HG03342 (cell line): ENCODE measurements at regions not wholly inside any gene's neighbourhood (a gene's known extent, or its start where the extent isn't known, plus 50 kb on each side); places are given as distances from the start of the nearest gene placed in this dataset.
"Not testable (repeated sequence)": the region's sequence is repeated elsewhere in the genome, so short reads cannot be mapped to it uniquely, and the experiment has no call there.

Source experiments
- ATAC-seq: cut with Tn5 transposase; IDR thresholded peaks from one replicate; pipeline ENCODE4 v1.9.1; 2021; ENCODE audit warnings: mild to moderate bottlenecking, moderate library complexity; ENCODE audit not compliant: unreplicated experiment

GRCh38 chr12:75686233-75686632, 174.8 kb upstream of the KRR1 start:
- ATAC-seq = not testable (repeated sequence)

- no peak for ATAC-seq
Observed at GRCh38 chr12:75685617-75686225, 174.3 kb upstream of the KRR1 start.

- ATAC-seq = no peak
Observed at GRCh38 chr12:75684678-75685616, 173.5 kb upstream of the KRR1 start.

- not testable (repeated sequence) for ATAC-seq
Observed at GRCh38 chr12:75683995-75684586, 172.7 kb upstream of the KRR1 start.

GRCh38 chr12:75683220-75683619, 171.8 kb upstream of the KRR1 start:
- no peak for ATAC-seq

GRCh38 chr12:75677522-75677921, 166.1 kb upstream of the KRR1 start:
- ATAC-seq = no peak

GRCh38 chr12:75674393-75674792, 163.0 kb upstream of the KRR1 start:
- no peak for ATAC-seq

GRCh38 chr12:75672200-75672599, 160.8 kb upstream of the KRR1 start:
- ATAC-seq = no peak

GRCh38 chr12:75670216-75670615, 158.8 kb upstream of the KRR1 start:
- no peak for ATAC-seq

- ATAC-seq = no peak
Observed at GRCh38 chr12:75666939-75667334, 155.5 kb upstream of the KRR1 start.

- ATAC-seq = no peak
Observed at GRCh38 chr12:75666126-75666938, 154.9 kb upstream of the KRR1 start.

GRCh38 chr12:75665216-75665615, 153.8 kb upstream of the KRR1 start:
- ATAC-seq = no peak

GRCh38 chr12:75662511-75663159, 151.2 kb upstream of the KRR1 start:
- no peak for ATAC-seq

- no peak for ATAC-seq
Observed at GRCh38 chr12:75661908-75662307, 150.5 kb upstream of the KRR1 start.

- ATAC-seq = no peak
Observed at GRCh38 chr12:75660805-75661404, 149.5 kb upstream of the KRR1 start.

- no peak for ATAC-seq
Observed at GRCh38 chr12:75660107-75660530, 148.7 kb upstream of the KRR1 start.

- no peak for ATAC-seq
Observed at GRCh38 chr12:75658901-75659823, 147.8 kb upstream of the KRR1 start.

- ATAC-seq = no peak
Observed at GRCh38 chr12:75658286-75658685, 146.9 kb upstream of the KRR1 start.

- ATAC-seq = no peak
Observed at GRCh38 chr12:75657831-75658230, 146.4 kb upstream of the KRR1 start.
